HUES6 (cell line): ENCODE measurements at regions not wholly inside any gene's neighbourhood (a gene's known extent, or its start where the extent isn't known, plus 50 kb on each side); places are given as distances from the start of the nearest gene placed in this dataset.

ENCODE experiments used
- H3K27ac ChIP-seq: 2 replicates; pipeline ENCODE4 v1.7.0; 2013; ENCODE audit warnings: low read depth, mild to moderate bottlenecking, low read length, inconsistent platforms
- H3K27me3 ChIP-seq: 2 replicates; pipeline ENCODE4 v1.6.1; 2013; ENCODE audit warnings: low read length; ENCODE audit not compliant: control insufficient read depth, insufficient read depth
- H3K36me3 ChIP-seq: 2 replicates; pipeline ENCODE4 v1.6.1; 2013; ENCODE audit warnings: low read length; ENCODE audit not compliant: control insufficient read depth, insufficient read depth
- H3K4me1 ChIP-seq: 2 replicates; pipeline ENCODE4 v1.6.1; 2013; ENCODE audit warnings: low read length; ENCODE audit not compliant: control insufficient read depth, insufficient read depth
- H3K4me3 ChIP-seq: 2 replicates; pipeline ENCODE4 v1.5.1; 2013; ENCODE audit warnings: low read depth, low read length
- H3K9ac ChIP-seq: one replicate; pipeline ENCODE4 v1.6.1; 2013; ENCODE audit warnings: mild to moderate bottlenecking, low read length
- H3K9me3 ChIP-seq: 2 replicates; pipeline ENCODE4 v1.6.1; 2013; ENCODE audit warnings: low read depth, low read length; ENCODE audit not compliant: control insufficient read depth, insufficient read depth

DNA sequence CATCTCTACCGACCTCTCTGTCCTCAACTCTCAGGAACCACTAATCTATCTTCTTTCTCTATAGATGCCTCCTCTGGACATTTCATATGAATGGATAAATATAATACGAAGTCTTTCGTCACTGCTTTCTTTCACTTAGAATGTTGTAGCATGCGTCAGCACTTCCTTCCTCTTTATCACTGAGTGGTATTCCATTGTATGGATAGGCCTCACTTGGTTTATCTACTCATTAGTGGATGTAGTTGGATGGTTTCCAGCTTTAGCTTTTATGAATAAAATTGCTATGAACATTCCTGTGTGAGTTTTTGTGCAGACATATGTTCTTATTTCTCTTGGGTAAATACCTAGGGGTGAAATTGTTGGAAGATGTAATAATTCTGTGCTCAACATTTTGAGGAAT, 528.2 kb upstream of the FAT1 start:
- H3K4me3 ChIP-seq, result no peak overlapping the region

GRCh38 chr4:187256897-187257296, 533.2 kb upstream of the FAT1 start:
- Histone ChIP-seq H3K9ac (no peak overlapping the region), H3K27me3 (peaks cover 13% of the 10 kb centered on the region; the same call in 1 of the 2 replicates), H3K27ac (no peak overlapping the region), H3K4me3 (no peak overlapping the region), H3K9me3 (no peaks in the 10 kb centered on the region), H3K4me1 (peaks cover 15% of the 10 kb centered on the region), H3K36me3 (no peaks in the 10 kb centered on the region)

More for the DNA sequence above, 528.2 kb upstream of the FAT1 start:
- Histone ChIP-seq H3K9me3 (no peaks in the 10 kb centered on the region), H3K4me1 (peaks cover 4% of the 10 kb centered on the region; the same call in 1 of the 2 replicates), H3K27me3 (no peaks in the 10 kb centered on the region), H3K9ac (no peak overlapping the region), H3K36me3 (no peaks in the 10 kb centered on the region), H3K27ac (no peak overlapping the region)

- no peak overlapping the region for H3K9ac ChIP-seq
Measured at GRCh38 chr4:187258651-187259401, 535.2 kb upstream of the FAT1 start.

GRCh38 chr4:187268940-187269339, 545.3 kb upstream of the FAT1 start:
- Histone ChIP-seq H3K27ac (no peak overlapping the region), H3K4me1 (no peaks in the 10 kb centered on the region), H3K27me3 (no peaks in the 10 kb centered on the region; the same call in 1 of the 2 replicates), H3K9ac (no peak overlapping the region), H3K36me3 (no peaks in the 10 kb centered on the region), H3K4me3 (no peak overlapping the region), H3K9me3 (no peaks in the 10 kb centered on the region)

More at GRCh38 chr4:187258651-187259401, 535.2 kb upstream of the FAT1 start:
- no peaks in the 10 kb centered on the region for H3K36me3 ChIP-seq
- H3K27ac ChIP-seq, result no peak overlapping the region
- no peaks in the 10 kb centered on the region for H3K9me3 ChIP-seq
- H3K4me1 ChIP-seq, result peaks cover 15% of the 10 kb centered on the region
- H3K27me3 ChIP-seq, result peaks cover 13% of the 10 kb centered on the region; the same call in 1 of the 2 replicates
- no peak overlapping the region for H3K4me3 ChIP-seq

GRCh38 chr4:187270154-187270553, 546.5 kb upstream of the FAT1 start:
- no peaks in the 10 kb centered on the region for H3K9me3 ChIP-seq
- H3K9ac ChIP-seq, result no peak overlapping the region
- H3K4me1 ChIP-seq, result no peaks in the 10 kb centered on the region
- H3K27me3 ChIP-seq, result no peaks in the 10 kb centered on the region
- H3K36me3 ChIP-seq, result no peaks in the 10 kb centered on the region
- H3K4me3 ChIP-seq, result no peak overlapping the region
- no peak overlapping the region for H3K27ac ChIP-seq

GRCh38 chr4:187271848-187272247, 548.2 kb upstream of the FAT1 start:
- Histone ChIP-seq H3K27me3 (no peaks in the 10 kb centered on the region), H3K27ac (no peak overlapping the region), H3K4me1 (no peaks in the 10 kb centered on the region), H3K9me3 (no peaks in the 10 kb centered on the region), H3K4me3 (no peak overlapping the region), H3K36me3 (no peaks in the 10 kb centered on the region), H3K9ac (no peak overlapping the region)

GRCh38 chr4:187274153-187274552, 550.5 kb upstream of the FAT1 start:
- Histone ChIP-seq H3K4me3 (no peak overlapping the region), H3K4me1 (no peaks in the 10 kb centered on the region), H3K36me3 (no peaks in the 10 kb centered on the region), H3K9me3 (no peaks in the 10 kb centered on the region), H3K9ac (no peak overlapping the region), H3K27me3 (no peaks in the 10 kb centered on the region), H3K27ac (no peak overlapping the region)

- Histone ChIP-seq H3K27ac (no peak overlapping the region), H3K36me3 (no peaks in the 10 kb centered on the region), H3K4me3 (no peak overlapping the region), H3K9me3 (no peaks in the 10 kb centered on the region), H3K4me1 (no peaks in the 10 kb centered on the region), H3K9ac (no peak overlapping the region), H3K27me3 (no peaks in the 10 kb centered on the region)
Measured at GRCh38 chr4:187276736-187277408, 553.2 kb upstream of the FAT1 start.

DNA sequence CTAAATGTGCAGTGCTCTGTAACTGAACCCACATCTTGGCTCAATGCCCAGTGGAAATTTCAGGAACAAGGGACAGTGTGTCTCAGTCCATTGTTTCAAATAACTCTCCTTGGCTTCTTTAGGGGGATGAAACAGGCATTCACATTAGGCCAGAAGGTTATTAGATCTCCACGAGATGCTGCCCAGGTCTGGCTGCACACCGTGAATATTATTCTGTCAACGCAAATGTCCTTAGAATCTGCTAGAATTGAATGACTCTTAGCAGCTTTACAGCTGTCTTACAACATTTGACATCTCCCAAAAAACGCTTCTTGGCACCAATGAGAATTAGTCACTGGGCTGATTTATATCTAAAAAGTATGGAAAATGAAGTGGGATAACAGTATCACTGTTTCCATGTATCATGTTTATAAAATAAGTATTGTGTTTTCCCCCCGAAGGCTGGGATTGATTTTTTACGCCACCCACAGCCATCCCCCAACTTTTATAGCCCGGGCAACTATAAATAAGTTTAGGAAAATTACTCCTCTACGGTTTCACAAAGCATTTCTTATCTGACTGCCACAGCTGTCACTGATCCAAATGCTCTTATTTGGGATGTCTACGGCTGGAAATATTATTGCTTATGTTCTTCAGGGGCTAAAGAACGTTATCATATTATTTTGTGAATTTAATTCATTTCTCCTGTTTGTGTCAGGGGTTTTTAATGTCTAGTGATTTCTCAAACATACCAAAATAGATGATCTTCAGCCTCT, 559.7 kb upstream of the FAT1 start:
- H3K36me3 ChIP-seq, result no peaks in the 10 kb centered on the region
- no peak overlapping the region for H3K27ac ChIP-seq
- H3K4me3 ChIP-seq, result no peak overlapping the region
- peaks cover 5% of the 10 kb centered on the region; the same call in 1 of the 2 replicates for H3K4me1 ChIP-seq
- no peaks in the 10 kb centered on the region for H3K27me3 ChIP-seq
- no peak overlapping the region for H3K9ac ChIP-seq
- H3K9me3 ChIP-seq, result no peaks in the 10 kb centered on the region

DNA sequence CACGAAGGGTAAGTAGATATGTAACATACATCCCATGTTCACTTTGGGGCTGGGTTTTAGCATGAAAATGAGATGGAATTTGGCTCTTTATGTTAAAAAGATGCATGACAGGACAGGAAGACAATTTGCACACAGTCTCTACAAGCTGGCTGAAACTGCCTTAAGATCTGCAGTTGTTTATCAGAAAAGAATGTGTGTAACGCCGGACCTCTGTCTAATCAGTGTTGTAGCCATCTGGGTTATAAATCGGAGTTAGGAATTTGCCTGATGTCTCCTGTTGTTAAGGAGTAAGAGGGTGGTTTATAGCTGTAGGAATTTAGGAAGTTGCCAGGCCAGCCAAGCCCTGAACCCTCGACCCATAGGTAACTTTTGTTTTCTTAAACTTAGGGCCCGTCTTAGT, 562.9 kb upstream of the FAT1 start:
- Histone ChIP-seq H3K4me1 (peaks cover 5% of the 10 kb centered on the region; the same call in 1 of the 2 replicates), H3K36me3 (no peaks in the 10 kb centered on the region), H3K9me3 (no peaks in the 10 kb centered on the region), H3K27ac (no peak overlapping the region), H3K27me3 (no peaks in the 10 kb centered on the region), H3K9ac (no peak overlapping the region), H3K4me3 (no peak overlapping the region)

DNA sequence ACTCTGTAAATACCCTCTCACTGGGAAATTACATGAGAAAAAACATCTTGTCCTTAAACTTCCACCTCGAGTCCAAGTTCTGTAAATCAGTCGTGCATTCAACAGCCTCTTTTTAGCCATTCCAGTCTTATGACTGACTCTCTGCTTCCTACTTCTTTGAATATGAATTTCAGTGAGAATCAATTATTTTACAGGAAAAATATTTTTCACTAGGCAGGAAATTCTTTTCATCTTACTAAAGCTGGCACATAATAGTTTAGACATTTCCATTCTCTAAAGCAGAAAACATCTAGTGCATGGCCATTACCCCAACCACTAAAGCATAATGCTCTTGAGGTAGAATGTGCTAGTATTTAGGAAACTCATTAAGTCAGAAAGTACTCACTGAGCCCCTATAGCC, 565.7 kb upstream of the FAT1 start:
- no peaks in the 10 kb centered on the region for H3K36me3 ChIP-seq
- no peak overlapping the region for H3K4me3 ChIP-seq

More for the DNA sequence above, 565.7 kb upstream of the FAT1 start:
- Histone ChIP-seq H3K27ac (no peak overlapping the region), H3K27me3 (no peaks in the 10 kb centered on the region), H3K4me1 (peaks cover 5% of the 10 kb centered on the region; the same call in 1 of the 2 replicates), H3K9ac (no peak overlapping the region), H3K9me3 (no peaks in the 10 kb centered on the region)
